PC-9 (cell line): ENCODE measurements at regions not wholly inside any gene's neighbourhood (a gene's known extent, or its start where the extent isn't known, plus 50 kb on each side); places are given as distances from the start of the nearest gene placed in this dataset.

Experiments
- CTCF ChIP-seq: fragments of 200-600 bp; sonication (generic); conservative IDR thresholded peaks from 2 replicates; pipeline ENCODE4 v1.6.1; 2017; ENCODE audit warnings: mixed run types, antibody characterized with exemption, mild to moderate bottlenecking, moderate library complexity
- EZH2 ChIP-seq: fragments of 200-600 bp; sonication (generic); IDR thresholded peaks from 2 replicates; pipeline ENCODE4 v1.8.0; 2017; ENCODE audit warnings: antibody characterized with exemption, low read depth

- no peak for TF ChIP-seq CTCF
- no peak for TF ChIP-seq EZH2
These were observed 291.6 kb downstream of the PTBP2 start for GRCh38 chr1:97013136-97013535.
